Prostate gland (tissue), 2 donors: ENCODE measurements at regions not wholly inside any gene's neighbourhood (a gene's known extent, or its start where the extent isn't known, plus 50 kb on each side); places are given as distances from the start of the nearest gene placed in this dataset.

Experiments used
- CTCF ChIP-seq, 4 experiments: fragments of 200-600 bp in 2 of 4; fragments of 450-650 bp in 2 of 4; sonication (generic) in 2 of 4; IDR thresholded peaks; 1 replicate in 3 of 4; 2 replicates in 1 of 4; pipeline ENCODE4 v1.5.1; 2016 to 2019; ENCODE audit warnings: antibody characterized with exemption in 4 of 4, mild to moderate bottlenecking in 2 of 4, moderate library complexity in 2 of 4
- POLR2AphosphoS5 ChIP-seq: sonication (generic); formaldehyde crosslinking; IDR thresholded peaks from one replicate; pipeline ENCODE4 v1.6.1; 2017; ENCODE audit warnings: antibody characterized with exemption

DNA sequence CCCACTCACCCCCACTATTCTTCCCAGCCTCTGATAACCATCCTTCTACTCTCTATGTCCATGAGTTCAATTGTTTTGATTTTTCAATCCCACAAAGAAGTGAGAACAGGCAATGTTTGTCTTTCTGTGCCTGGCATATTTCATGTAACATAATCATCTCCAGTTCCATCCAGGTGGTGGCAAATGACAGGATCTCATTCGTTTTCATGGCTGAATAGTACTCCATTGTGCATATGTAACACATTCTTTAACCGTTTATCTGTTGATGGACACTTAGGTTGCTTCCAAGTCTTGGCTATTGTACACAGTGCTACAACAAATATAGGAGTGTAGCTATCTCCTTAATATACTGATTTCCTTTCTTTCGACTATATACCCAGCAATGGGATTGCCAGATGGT, 169.3 kb upstream of the NFIA start:
- TF ChIP-seq POLR2AphosphoS5, result no peak
- TF ChIP-seq CTCF (IDR thresholded peaks at IDR 0.05), result no peak
